OCI-LY7 (cell line): ENCODE measurements at regions not wholly inside any gene's neighbourhood (a gene's known extent, or its start where the extent isn't known, plus 50 kb on each side); places are given as distances from the start of the nearest gene placed in this dataset.

Experiments
- EZH2phosphoT487 ChIP-seq: fragments of 200-600 bp; sonication (generic); IDR thresholded peaks from 2 replicates; pipeline ENCODE4 v1.6.1; 2018; ENCODE audit warnings: low read depth, borderline replicate concordance, mild to moderate bottlenecking, mixed run types, antibody characterized with exemption, low read length, moderate library complexity, mixed read lengths
- TF ChIP-seq, protein P1 (sequence below): fragments of 200-600 bp; sonication (generic); conservative IDR thresholded peaks from 2 replicates; pipeline ENCODE4 v1.5.1; 2014; ENCODE audit warnings: mild to moderate bottlenecking, antibody characterized with exemption, low read length, moderate library complexity, mixed read lengths

DNA sequence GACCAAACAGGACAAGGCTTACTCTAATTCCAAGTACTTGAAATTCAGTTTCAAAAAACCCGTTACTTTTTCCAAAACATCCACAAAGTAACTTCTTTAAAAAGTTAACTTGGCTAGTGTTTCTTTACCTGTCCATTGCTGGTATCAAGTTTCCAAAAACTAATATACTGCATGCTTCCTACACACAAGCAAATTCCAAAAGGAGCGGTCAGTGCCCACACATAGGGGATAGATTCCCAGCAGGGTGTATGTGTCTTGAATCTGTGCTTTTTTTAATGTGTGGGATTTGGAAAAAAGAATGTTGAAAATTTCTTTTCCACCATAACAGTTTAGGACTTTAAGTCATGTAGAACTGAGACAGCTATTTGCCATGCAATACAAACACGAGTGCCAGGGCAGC, 367.8 kb upstream of the SOX9 start:
- TF ChIP-seq, protein P1, sequence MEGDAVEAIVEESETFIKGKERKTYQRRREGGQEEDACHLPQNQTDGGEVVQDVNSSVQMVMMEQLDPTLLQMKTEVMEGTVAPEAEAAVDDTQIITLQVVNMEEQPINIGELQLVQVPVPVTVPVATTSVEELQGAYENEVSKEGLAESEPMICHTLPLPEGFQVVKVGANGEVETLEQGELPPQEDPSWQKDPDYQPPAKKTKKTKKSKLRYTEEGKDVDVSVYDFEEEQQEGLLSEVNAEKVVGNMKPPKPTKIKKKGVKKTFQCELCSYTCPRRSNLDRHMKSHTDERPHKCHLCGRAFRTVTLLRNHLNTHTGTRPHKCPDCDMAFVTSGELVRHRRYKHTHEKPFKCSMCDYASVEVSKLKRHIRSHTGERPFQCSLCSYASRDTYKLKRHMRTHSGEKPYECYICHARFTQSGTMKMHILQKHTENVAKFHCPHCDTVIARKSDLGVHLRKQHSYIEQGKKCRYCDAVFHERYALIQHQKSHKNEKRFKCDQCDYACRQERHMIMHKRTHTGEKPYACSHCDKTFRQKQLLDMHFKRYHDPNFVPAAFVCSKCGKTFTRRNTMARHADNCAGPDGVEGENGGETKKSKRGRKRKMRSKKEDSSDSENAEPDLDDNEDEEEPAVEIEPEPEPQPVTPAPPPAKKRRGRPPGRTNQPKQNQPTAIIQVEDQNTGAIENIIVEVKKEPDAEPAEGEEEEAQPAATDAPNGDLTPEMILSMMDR: no peak
- no peak for TF ChIP-seq EZH2phosphoT487
